GM19467 (cell line): ENCODE measurements at regions not wholly inside any gene's neighbourhood (a gene's known extent, or its start where the extent isn't known, plus 50 kb on each side); places are given as distances from the start of the nearest gene placed in this dataset.
"Not testable (repeated sequence)": the region's sequence is repeated elsewhere in the genome, so short reads cannot be mapped to it uniquely, and the experiment has no call there.

ENCODE experiments used
- ATAC-seq: cut with Tn5 transposase; IDR thresholded peaks from one replicate; pipeline ENCODE4 v1.9.1; 2021; ENCODE audit warnings: mild to moderate bottlenecking, moderate library complexity; ENCODE audit not compliant: unreplicated experiment

DNA sequence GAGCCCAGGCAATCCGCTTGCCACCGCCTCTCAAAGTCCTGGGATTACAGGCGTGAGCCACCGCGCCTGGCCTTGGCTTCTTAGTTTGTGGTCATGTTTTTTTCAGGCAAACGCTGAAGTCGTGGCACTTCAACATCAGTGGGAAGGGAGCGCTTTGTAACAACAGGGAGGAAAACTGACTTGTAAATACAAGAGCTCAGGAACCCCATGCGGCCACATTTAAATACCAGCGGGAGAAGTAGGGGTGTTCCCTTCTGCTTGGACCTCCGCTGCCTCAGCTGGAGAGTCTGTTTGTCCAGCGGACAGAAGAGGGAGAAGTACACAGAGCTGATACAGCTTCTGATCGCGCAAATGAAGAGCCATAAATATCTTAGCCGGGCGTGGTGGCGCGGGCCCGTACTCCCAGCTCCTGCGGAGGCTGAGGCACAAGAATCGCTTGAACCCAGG, 108.7 kb upstream of the KMT2C start:
- ATAC-seq, result no peak

DNA sequence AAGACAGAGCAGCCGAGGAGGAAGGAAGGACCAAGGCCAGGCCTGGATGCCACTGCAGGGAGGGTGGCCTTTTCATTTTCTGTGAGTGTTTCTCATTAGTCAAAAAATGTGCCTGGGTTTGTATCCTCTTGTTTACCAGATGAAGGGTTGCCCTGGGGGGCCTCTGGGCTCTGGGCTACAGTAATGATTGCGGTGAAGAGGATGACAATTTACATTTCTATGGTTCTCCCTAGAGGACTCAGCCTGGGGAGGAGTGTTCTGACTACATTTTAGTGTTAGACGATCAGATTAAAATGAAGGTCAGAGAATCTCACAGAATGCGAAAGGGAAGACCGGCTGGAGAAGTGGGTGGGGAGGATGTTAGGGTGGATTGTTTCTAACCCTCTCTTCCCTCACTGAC, 108.0 kb upstream of the KMT2C start:
- no peak for ATAC-seq

GRCh38 chr7:152541892-152542291, 106.1 kb upstream of the KMT2C start:
- ATAC-seq, result no peak

- ATAC-seq, result not testable (repeated sequence)
Observed at GRCh38 chr7:152539190-152539495, 103.3 kb upstream of the KMT2C start.

- ATAC-seq, result not testable (repeated sequence)
Observed at GRCh38 chr7:152538346-152539189, 102.8 kb upstream of the KMT2C start.

DNA sequence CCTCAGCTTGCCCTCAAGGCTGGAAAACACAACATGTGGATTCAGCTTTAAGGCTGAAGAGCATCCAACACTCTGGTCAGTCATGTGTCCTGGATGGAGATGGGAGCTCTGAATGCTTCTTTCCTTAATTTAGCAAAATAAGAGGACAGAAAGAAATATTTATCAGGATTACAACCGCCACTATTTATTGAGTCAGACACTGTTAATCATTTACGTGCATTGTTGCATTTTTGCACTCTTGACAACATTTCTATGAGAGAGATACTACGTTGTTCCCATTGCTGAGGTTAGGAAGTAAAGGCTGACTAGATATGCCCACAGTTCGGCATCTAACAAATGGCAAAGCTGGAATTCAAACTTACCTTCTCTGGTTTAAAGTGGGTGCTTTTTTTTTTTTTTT, 101.8 kb upstream of the KMT2C start:
- ATAC-seq, result no peak

GRCh38 chr7:152528612-152529011, 92.8 kb upstream of the KMT2C start:
- no peak for ATAC-seq

DNA sequence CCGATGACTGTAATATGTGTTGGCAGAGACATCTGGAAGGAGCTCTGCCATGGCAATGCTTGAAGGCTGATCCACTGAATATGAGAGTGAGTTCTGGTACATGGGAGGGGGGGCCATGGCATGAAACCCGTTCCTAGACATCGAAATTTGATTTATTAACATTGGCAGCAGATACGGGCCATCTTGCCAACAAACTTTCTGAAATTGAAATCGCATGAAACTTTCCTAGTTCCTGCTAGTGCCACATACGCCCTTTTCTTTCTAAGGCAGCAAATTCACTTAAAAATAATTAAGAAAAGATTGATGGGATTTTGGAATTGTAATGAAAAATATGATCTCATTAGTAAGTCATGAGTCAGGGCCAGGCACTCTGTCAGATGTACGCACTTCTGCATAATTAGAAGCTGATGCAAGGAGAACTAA, 91.8 kb upstream of the KMT2C start:
- ATAC-seq, result no peak

- no peak for ATAC-seq
Observed at GRCh38 chr7:152523916-152524315, 88.1 kb upstream of the KMT2C start.

GRCh38 chr7:152522571-152523067, 86.8 kb upstream of the KMT2C start:
- ATAC-seq, result no peak

- ATAC-seq, result no peak
Observed at GRCh38 chr7:152521420-152522337, 85.9 kb upstream of the KMT2C start.

DNA sequence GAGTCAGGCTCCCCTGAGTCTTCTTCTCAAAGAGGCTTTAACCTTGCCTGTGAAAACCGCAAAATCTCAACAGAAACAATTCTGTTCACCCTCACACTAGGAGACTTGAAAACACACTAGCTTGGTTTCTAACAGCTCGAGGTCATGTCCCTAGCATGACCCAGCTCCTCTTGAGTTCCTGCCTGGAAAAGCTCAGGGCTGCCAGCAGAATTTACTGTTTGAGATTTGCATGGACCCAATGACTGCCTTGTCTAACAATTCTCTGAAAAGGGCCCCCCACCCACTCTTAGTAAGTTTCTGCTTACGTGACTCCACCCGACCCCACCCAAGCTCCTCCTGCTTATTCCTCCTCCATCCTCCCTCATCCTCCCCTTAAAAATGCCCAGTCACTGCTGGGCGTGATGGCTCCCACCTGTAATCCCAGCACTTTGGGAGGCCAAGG, 85.1 kb upstream of the KMT2C start:
- ATAC-seq, result no peak

GRCh38 chr7:152519290-152519689, 83.5 kb upstream of the KMT2C start:
- ATAC-seq, result no peak

- ATAC-seq, result no peak
Observed at GRCh38 chr7:152516216-152516615, 80.4 kb upstream of the KMT2C start.

DNA sequence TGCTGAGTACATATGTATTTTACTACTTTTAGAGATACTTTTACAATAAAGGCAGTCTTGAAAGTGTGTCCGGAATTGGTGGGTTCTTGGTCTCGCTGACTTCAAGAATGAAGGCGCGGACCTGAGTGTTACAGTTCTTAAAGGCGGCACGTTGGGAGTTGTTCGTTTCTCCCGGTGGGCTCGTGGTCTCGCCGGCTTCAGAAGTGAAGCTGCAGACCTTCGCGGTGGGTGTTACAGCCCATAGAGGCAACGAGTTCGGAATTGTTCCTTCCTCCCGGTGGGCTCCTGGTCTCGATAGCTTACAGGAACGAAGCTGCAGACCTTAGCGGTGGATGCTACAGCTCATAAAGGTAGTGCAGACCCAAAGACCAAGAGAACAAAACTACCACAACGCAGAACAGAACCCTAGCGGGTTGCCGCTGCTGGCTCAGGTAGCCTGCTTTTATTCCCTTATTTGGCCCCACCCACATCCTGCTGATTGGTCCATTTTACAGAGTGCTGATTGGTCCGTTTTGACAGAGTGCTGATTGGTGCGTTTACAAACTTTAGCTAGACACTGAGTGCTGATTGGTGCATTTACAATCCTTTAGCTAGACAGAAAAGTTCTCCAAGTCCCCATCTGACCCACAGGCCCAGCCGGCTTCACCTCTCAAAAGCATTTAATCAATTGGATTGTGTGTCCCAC, 79.6 kb upstream of the KMT2C start:
- not testable (repeated sequence) for ATAC-seq

DNA sequence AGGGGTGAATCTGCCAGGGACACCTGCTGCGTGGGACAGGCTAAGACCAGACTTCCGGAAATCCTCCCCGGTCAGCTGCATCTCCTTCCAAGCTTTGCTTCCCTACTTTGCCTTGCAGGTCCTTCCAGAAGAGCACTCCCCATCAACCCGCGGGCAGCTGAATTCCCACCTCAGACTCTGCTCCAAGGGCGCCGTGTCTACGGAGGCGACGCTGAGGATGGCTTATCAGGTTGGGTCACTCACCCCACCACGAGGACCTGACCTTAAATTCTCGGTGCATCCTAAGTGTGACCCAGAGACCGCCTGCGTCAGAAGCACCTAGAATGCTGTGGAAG, 78.9 kb upstream of the KMT2C start:
- ATAC-seq, result no peak

GRCh38 chr7:152513861-152514770, 78.3 kb upstream of the KMT2C start:
- ATAC-seq, result no peak

DNA sequence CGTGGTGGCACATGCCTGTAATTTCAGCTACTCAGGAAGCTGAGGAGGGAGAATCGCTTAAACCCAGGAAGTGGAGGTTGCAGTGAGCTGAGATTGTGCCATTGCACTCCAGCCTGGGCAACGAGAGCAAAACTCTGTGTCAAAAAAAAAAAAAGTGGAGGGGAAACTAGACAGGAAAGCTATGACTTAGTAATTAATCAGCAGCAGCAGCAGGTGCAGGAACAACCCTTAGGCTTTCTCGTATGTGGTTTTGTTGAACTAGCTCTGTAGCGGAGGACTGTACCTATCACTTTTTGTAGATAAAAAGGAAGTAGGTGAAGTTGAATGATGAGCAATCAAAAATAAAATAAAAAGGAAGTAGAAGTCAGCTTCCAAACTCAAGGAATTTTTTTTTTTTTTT, 76.9 kb upstream of the KMT2C start:
- no peak for ATAC-seq

- ATAC-seq, result no peak
Observed at GRCh38 chr7:152511736-152512135, 75.9 kb upstream of the KMT2C start.

- ATAC-seq, result no peak
Observed at GRCh38 chr7:152508701-152509100, 72.9 kb upstream of the KMT2C start.
